HG03045 (cell line): ENCODE measurements at regions not wholly inside any gene's neighbourhood (a gene's known extent, or its start where the extent isn't known, plus 50 kb on each side); places are given as distances from the start of the nearest gene placed in this dataset.
"Not testable (repeated sequence)": the region's sequence is repeated elsewhere in the genome, so short reads cannot be mapped to it uniquely, and the experiment has no call there.

Experiments
- ATAC-seq: cut with Tn5 transposase; IDR thresholded peaks from one replicate; pipeline ENCODE4 v1.9.1; 2021; ENCODE audit warnings: mild to moderate bottlenecking, moderate library complexity; ENCODE audit not compliant: unreplicated experiment

GRCh38 chr12:116687888-116688287, 50.0 kb downstream of the SPRING1 start:
- no peak for ATAC-seq

DNA sequence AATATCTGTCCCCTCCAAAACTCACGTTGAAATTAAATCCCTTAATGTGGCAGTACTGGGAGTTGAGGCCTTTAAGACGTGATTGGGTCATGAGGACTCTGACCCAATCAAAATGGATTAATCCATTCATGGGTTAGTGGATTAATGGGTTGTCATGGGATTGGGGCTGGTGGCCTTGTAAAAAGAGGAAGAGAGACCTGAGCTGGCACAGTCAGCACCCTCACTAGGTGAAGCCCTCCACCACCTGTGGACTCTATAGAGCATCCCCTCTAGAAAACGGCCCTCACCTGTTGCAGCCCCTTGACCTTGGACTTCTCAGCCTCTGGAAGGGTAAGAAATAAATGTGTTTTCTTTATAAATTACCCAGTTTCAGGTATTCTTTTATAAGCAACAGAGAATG, 53.0 kb downstream of the SPRING1 start:
- no peak for ATAC-seq

GRCh38 chr12:116677202-116677661, 60.6 kb downstream of the SPRING1 start:
- peak; percentile 57 for ATAC-seq

GRCh38 chr12:116675339-116676107, 62.3 kb downstream of the SPRING1 start:
- ATAC-seq = no peak

DNA sequence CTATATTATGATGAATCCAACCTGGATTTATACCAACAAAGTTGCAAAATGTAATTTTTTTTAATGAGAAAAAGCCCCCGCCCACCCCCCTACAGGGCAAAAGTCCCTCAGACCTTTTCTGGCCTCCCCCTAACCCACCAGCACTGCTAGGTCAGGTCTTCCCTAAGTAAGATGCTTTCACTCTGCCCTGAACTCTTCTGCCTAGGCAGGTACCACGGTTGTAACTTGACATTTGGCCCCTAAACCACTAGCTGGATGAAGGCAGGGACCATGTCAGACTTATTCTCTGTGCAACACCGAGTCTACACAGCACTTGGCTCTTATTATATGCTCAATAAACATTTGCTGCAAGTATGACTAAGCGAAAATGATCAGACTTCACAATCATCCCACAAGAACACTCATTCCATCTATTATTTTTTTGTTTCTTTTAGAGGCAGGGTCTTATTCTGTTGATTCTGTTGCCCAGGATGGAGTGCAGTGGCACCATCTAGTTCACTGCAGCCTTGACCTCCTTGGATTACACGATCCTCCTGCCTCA, 63.2 kb downstream of the SPRING1 start:
- no peak for ATAC-seq

DNA sequence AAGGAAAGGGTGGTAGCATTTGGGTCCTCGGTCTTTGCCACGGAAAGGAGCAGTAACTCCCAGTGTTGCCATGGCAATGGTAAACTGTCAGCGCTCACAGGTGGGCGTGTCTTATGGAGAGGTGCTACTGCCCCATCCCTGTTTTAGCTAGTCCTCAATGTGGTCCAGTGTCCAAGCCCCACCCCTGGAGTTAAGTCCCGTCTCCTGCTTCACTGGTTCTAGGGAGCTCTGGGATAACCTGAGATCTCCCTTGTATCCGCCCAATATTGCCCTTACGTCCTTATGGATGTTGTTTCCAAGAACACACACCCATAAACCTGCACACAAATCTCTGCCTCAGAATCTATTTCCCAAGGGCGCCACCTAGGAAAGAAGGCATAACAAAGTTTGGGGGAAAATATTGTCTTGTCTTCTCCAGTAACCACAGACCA, 64.2 kb downstream of the SPRING1 start:
- no peak for ATAC-seq

DNA sequence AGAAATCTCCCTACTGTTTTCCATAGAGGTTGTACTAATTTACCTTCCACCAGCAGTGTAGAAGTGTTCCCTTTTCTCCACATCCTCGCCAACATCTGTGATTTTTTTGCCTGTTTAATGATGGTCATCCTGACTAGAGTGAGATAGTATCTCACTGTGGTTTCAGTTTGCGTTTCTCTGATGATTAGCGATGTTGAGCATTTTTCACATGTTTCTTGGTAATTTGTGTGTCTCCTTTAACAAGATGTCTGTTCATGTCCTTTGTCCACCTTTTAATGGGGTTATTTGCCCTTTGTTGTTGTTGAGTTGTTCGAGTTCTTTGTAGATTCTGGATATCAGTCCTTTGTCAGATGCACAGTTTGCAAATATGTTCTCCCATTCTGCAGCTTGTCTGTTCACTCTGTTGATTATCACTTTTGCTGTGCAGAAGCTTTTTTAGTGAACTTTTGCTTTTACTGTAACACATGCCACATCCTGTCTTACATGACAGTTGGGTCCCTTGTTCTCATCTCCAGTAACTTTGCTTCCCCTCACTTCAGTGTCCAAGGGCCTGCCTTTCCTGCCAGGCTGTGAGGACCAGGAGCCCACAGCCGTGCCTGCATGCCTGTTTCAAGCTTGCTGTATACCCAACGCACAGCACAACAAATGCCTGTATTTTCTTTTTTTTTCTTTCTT, 64.9 kb downstream of the SPRING1 start:
- ATAC-seq = no peak

GRCh38 chr12:116672010-116672409, 65.9 kb downstream of the SPRING1 start:
- no peak for ATAC-seq

- ATAC-seq = no peak
Measured at GRCh38 chr12:116670859-116671258, 67.0 kb downstream of the SPRING1 start.

DNA sequence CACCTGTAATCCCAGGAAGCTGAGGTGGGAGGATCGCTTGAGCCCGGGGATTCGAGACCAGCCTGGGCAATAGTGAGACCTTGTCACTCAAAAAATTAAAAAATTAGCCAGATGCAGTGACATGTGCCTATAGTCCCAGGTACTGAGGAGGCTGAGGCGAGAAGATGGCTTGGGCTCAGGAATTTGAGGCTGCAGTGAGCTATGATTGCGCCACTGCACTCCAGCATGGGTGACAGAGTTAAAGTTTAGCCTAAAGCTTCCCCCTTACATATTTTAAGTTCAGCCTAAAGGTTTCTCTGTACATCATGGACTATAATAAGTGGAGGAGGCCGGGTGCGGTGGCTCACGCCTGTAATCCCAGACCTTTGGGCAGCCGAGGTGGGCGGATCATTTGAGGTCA, 70.1 kb downstream of the SPRING1 start:
- no peak for ATAC-seq

DNA sequence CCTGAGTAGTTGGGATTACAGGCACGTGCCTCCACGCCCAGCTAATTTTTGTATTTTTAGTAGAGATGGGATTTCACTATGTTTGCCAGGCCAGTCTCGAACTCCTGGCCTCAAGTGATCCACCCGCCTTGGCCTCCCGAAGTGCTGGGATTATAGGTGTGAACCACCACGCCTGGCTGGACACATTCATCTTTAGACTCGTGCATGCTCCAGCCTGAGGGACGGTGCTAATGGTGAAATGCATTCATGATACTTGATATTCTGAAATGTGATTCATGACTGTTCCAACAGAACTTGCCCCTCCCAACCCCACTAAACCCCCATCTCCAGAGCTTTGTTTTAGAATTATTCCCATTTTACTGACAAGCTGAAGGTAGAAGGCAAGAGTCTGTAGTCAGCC, 71.0 kb downstream of the SPRING1 start:
- ATAC-seq = not testable (repeated sequence)

DNA sequence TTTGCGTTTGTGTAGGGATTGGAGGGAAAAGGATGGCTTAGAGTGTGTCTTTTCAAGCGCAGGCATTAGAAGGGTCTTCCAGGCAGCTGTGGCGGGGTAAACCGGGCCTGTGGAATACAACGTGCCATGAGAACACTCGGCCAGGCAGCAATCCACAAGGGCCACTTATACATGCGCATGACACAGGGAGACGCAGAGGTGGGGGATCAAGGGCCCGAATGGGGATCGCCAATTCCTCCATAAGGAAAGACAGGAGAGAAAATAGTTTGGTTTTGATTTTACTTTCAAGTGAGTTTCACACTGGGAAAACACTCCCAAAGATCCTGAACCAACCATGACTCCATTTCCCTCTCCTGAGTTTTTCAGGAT, 71.6 kb downstream of the SPRING1 start:
- no peak for ATAC-seq

DNA sequence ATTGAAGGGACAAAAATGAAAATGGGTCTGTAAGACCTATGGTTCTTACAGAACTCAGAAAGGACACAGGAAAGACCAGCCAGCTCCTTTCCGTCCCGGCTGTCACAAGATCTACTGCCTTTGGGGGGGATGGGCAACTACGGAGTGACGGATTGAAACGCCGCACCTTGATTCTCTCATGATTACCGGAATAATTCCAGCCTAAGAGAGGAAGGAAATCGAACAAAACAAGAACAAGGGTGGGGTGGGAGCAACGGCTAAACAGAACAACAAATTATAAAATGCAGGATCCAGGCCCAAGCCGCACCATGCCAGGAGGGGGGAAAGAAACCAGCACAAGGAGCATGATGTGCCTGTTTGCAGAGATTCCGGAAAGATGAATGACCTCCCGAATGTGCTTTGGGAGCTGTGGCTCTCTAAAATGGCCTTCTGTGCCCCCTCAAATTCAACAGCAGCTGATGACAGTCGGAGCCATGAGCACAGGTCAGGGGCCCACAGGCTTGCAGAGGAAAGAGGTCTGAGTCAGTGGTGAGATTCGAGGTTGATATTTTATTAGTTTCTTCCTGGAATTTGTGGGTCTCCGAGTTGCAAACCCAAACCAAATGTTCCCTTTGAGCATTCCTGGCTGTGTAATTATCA, 72.1 kb downstream of the SPRING1 start:
- ATAC-seq = no peak

GRCh38 chr12:116664085-116664484, 73.8 kb downstream of the SPRING1 start:
- ATAC-seq = no peak

DNA sequence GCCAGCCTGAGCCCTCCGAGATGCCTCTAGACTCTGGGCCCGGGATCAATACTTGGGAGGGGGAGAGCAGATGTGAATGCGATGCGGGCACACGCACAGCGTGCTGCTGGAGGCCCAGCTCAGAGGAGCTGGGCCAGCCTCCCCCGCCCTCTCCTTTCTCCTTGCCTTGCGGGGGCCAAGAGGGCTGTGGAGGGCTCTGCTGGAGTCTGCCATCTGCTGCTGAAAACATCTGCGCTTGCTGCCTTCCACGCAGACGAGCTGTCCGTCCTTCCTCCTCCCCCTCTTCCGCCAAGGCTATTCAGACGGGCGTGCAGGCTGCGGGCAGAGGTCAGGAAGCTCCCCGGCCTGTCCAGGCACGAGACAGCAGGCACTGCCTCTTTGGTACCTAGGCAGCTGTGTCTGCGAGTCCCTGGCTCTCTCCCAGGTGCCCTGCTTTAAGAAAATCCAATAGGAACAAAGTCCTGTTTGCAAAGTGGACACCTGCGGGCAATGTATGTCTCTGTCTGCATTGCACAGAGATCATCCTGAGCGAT, 75.2 kb downstream of the SPRING1 start:
- ATAC-seq = no peak

DNA sequence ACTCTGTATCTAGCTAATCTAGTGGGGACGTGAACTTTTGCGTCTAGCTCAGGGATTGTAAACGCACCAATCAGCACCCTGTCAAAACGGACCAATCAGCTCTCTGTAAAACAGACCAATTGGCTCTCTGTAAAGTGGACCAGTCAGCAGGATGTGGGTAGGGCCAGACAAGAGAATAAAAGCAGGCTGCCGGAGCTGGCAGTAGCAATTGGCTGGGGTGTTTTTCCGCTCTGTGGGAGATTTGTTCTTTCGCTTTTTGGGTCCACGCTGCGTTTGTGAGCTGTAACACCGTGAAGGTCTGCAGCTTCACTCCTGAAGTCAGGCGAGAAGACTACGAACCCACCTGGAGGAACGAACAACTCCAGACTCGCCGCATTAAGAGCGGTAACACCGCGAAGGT, 76.5 kb downstream of the SPRING1 start:
- no peak for ATAC-seq

DNA sequence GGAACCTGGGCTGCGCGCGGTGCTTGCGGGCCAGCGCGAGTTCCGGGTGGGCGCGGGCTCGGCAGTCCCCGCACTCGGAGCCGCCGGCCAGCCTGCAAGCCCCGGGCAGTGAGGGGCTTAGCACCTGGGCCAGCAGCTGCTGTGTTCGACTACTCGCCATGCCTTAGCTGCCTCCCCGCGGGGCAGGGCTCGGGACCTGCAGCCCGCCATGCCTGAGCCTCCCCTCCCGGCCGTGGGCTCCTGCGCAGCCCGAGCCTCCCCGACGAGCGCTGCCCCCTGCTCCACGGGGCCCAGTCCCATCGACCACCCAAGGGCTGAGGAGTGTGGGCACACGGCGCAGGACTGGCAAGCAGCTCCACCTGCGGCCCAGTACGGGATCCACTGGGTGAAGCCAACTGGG, 77.1 kb downstream of the SPRING1 start:
- ATAC-seq = not testable (repeated sequence)

DNA sequence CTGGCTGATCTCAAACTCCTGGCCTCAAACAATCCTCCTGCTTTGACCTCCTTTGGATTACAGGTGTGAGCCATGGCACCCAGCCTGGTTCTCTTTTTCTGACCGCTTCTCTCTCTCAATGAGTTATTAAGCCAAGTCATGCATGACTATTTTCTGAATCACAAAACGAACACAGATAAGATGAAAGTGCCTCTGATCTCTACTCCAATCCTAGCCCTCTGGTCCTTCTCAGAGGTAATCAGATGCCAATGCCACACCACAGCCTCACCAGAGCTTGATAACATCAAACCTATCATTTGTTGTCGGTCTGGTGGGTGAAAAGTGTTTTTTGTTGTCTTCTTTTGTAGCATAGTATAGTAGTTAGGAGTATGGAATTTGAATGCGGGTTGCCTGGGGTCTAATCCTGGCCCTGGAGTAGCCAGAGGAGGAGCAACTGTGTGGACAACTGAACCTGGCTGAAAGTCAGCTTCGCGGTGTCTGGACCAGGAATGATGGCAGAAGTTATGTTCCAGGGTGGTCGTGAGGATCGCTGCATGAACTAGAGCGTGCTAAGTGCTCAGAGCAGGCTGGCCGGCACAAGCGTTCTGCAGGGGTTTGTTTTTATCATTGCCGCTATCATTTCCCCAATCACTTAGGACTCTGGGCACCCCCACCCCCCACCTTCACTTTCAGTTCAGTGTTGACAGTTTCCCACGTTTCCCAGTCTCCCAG, 77.9 kb downstream of the SPRING1 start:
- no peak for ATAC-seq

- no peak for ATAC-seq
Measured at GRCh38 chr12:116657921-116658495, 79.9 kb downstream of the SPRING1 start.

DNA sequence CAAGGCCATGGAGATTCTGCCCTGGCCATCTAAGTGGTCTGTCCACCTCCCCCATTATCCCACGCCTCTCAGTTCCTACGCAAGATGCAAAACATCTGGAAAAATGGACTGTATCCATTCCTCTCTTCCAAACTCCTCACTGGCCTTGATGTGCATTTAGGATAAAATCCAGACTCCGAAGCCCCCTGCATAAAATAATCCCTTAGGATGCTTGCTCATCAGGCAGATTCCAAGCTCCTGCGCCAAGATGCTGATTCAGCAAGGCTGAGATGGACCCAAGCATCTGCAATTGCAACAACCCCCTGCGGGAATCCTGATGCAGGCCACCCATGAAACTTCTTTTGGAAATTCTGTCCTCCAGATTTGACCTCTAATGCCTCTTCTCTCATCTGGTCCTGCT, 81.6 kb downstream of the SPRING1 start:
- no peak for ATAC-seq
